PFSK-1 (cell line): ENCODE measurements at regions not wholly inside any gene's neighbourhood (a gene's known extent, or its start where the extent isn't known, plus 50 kb on each side); places are given as distances from the start of the nearest gene placed in this dataset.

ENCODE experiments used
- FOXP2 ChIP-seq: optimal IDR thresholded peaks from 2 replicates; pipeline ENCODE3; 2011; ENCODE audit warnings: borderline replicate concordance, control low read depth, inconsistent platforms; ENCODE audit not compliant: insufficient read depth; ENCODE audit errors: extremely low read length, extremely low read depth
- POLR2AphosphoS5 ChIP-seq: IDR thresholded peaks from 2 replicates; pipeline ENCODE4 v1.6.1; 2012; ENCODE audit warnings: low read depth, mild to moderate bottlenecking, control low read depth, low read length, moderate library complexity
- SIN3A ChIP-seq: IDR thresholded peaks from 2 replicates; pipeline ENCODE4 v1.6.1; 2012; ENCODE audit warnings: mild to moderate bottlenecking, low read length, moderate library complexity, borderline replicate concordance; ENCODE audit not compliant: insufficient read depth
- TAF1 ChIP-seq: IDR thresholded peaks from 2 replicates; pipeline ENCODE4 v1.6.1; 2012; ENCODE audit warnings: low read length, control low read depth, borderline replicate concordance; ENCODE audit not compliant: insufficient read depth
- TF ChIP-seq, protein P1 (sequence below), 2 experiments: IDR thresholded peaks; 2 replicates each; pipeline versions ENCODE4 v1.6.1 to v1.8.0; 2011 to 2012; ENCODE audit warnings: low read depth in 2 of 2, low read length in 2 of 2, control low read depth in 1 of 2, inconsistent platforms in 1 of 2, mild to moderate bottlenecking in 1 of 2, moderate library complexity in 1 of 2; ENCODE audit not compliant: insufficient read depth in 1 of 2

DNA sequence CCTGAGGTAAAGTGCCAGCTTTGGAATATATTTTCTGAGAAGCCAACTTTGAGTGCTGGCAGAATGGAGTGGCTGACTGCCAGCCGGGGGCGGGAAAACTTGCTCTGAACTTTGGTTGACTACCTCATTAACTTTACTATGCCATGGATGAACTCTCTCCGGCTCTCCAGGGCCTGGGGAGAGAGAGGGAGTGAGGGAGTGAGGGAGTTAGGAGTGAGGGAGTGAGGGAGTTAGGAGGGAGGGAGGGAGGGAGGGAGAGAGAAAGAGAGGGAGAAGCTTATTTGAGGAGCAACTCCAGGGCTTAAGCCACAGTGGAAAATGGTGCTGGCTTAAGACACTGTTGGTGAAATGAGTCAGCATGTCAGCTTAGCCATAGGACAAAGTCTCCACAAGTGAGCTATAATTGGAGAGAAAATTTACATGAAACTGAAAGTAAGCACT, 280.9 kb upstream of the RPS6KA3 start:
- TF ChIP-seq, protein P1, sequence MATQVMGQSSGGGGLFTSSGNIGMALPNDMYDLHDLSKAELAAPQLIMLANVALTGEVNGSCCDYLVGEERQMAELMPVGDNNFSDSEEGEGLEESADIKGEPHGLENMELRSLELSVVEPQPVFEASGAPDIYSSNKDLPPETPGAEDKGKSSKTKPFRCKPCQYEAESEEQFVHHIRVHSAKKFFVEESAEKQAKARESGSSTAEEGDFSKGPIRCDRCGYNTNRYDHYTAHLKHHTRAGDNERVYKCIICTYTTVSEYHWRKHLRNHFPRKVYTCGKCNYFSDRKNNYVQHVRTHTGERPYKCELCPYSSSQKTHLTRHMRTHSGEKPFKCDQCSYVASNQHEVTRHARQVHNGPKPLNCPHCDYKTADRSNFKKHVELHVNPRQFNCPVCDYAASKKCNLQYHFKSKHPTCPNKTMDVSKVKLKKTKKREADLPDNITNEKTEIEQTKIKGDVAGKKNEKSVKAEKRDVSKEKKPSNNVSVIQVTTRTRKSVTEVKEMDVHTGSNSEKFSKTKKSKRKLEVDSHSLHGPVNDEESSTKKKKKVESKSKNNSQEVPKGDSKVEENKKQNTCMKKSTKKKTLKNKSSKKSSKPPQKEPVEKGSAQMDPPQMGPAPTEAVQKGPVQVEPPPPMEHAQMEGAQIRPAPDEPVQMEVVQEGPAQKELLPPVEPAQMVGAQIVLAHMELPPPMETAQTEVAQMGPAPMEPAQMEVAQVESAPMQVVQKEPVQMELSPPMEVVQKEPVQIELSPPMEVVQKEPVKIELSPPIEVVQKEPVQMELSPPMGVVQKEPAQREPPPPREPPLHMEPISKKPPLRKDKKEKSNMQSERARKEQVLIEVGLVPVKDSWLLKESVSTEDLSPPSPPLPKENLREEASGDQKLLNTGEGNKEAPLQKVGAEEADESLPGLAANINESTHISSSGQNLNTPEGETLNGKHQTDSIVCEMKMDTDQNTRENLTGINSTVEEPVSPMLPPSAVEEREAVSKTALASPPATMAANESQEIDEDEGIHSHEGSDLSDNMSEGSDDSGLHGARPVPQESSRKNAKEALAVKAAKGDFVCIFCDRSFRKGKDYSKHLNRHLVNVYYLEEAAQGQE (IDR thresholded peaks at IDR 0.05; ENCODE audit: insufficient read depth in 1 of 2, low read depth in 2 of 2, low read length in 2 of 2), result no peak
- TF ChIP-seq POLR2AphosphoS5 (no peak), TAF1 (no peak), SIN3A (no peak), FOXP2 (no peak)

DNA sequence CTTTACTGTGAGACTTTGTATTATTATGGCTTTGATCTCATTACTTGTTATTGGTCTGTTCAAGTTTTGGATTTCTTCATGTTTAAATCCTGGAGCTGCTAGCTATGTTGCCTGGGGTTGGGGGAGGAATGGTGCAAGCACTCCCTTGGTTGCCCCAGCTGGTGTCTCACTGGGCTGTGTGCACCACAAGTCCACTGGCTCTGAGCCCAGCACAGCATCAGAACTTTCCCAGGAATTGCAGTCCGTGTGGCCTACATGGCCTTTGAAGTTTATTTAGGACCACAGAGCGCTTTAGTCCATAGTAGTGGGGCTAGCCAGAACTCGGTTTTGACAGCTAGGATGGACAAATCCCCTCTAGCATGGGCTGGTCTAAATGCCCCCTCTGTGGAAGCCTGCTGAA, 278.8 kb upstream of the RPS6KA3 start:
- no peak for TF ChIP-seq FOXP2
- TF ChIP-seq, protein P1 (IDR thresholded peaks at IDR 0.05; ENCODE audit: insufficient read depth in 1 of 2, low read depth in 2 of 2, low read length in 2 of 2), result no peak
- TF ChIP-seq SIN3A, result no peak
- TF ChIP-seq POLR2AphosphoS5, result no peak
- no peak for TF ChIP-seq TAF1

DNA sequence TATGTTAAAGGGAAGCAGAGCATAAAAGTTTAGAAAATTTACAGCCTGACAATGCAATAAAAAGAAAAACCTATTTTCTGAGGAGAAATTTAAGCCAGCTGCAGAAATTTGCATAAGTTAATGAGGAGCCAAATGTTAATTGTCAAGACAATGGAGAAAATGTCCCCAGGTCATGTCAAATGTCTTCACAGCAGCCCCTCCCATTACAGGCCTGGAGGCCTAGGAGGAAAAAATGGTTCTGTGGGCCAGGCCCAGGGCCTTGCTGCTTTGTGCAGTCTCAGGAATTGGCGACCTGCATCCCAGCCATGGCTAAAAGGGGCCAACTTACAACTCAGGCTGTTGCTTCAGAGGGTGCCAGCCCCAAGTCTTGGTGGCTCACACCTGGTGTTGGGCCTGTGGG, 275.4 kb upstream of the RPS6KA3 start:
- TF ChIP-seq POLR2AphosphoS5 (no peak), TAF1 (no peak), SIN3A (no peak), FOXP2 (no peak)
- TF ChIP-seq, protein P1 (IDR thresholded peaks at IDR 0.05; ENCODE audit: insufficient read depth in 1 of 2, low read depth in 2 of 2, low read length in 2 of 2), result no peak

DNA sequence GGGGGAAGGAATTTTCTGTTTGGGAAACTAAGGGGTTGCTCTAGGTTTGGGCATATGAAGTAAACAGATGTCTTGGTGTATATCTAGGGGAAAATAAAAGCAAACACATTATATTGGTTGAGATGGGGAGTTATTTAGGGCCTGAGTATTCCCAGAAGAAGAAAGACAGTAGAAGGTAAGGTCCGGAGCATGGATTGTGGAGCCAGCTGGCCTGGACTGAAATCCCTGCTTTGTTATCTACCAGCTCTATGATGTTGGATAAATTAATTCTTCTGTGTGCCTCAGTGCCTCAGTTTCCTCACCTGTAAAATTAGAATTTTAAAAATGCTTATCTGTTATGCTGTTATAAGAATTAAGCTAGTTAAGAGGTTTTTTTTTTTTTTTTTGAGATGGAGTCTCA, 272.3 kb upstream of the RPS6KA3 start:
- TF ChIP-seq FOXP2 (no peak), TAF1 (no peak), SIN3A (no peak), POLR2AphosphoS5 (no peak)
- TF ChIP-seq, protein P1 (IDR thresholded peaks at IDR 0.05; ENCODE audit: insufficient read depth in 1 of 2, low read depth in 2 of 2, low read length in 2 of 2), result no peak

DNA sequence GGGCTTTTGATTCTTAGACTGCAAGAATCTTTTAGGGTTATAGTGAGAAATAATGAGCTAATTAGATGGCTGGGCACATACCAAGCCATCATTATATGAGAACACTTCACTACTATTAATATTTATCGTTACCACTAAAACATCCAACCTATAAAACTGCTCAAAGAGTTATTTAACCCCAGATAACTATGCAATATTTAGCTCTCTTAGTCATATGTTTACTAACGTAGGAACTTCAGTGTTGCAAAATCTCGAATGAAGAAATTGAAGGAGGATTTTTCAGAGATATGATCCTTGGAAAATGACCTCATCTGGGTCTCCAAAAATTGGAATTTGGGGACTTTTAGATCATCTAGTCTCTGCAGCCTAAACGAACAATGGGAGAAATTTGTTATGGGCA, 265.0 kb upstream of the RPS6KA3 start:
- TF ChIP-seq SIN3A (no peak), TAF1 (no peak), POLR2AphosphoS5 (no peak), FOXP2 (no peak)
- TF ChIP-seq, protein P1 (IDR thresholded peaks at IDR 0.05; ENCODE audit: insufficient read depth in 1 of 2, low read depth in 2 of 2, low read length in 2 of 2), result no peak
